ENCODE measurements at regions not wholly inside any gene's neighbourhood (a gene's known extent, or its start where the extent isn't known, plus 50 kb on each side); places are given as distances from the start of the nearest gene placed in this dataset.

DNA sequence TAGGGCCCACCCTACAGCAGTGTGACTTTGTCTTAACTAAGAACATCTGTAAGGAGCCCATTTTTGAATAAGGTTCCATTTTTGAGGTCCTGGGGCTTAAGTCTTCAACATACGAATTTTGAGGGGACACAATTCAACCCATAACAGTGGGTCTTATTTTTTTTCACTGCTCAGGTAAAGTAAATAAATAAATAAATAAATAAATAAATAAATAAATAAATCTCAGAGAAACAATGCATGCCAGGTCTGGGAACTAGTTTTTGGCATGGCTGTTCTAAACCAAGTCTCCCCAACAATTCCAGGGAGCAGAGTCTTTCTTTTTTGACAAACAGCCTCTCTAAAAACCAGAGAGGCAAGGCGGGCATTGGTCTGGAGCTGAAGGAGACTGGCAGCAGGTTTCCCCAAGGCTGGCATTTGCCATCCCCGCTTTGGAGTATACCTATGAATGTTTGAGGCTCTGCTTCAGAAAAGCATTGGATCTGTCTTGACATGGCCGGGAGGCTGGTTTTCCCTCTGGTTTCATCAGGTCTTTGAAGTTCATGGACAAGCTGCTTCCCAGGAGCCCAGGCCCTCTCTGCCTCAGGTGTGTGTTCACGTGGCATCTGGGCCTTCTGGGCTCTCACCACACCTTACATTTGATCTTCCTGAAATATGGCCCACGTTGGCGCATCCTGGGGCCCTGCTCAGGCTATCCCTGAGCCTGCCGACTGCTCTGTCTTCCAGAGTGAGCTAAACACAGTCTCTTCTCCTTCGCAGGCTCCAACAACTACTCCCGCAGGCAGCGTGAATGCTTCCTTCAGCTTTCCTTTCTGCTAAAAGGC lies 545.2 kb downstream of the BCL11B start:
- TF ChIP-seq EP300 (IDR thresholded peaks at IDR 0.05) (no peak), POLR2AphosphoS5 (IDR thresholded peaks at IDR 0.05) (no peak), POLR2A (IDR thresholded peaks at IDR 0.05; ENCODE audit: low read depth) (no peak)
- TF ChIP-seq, protein P1, sequence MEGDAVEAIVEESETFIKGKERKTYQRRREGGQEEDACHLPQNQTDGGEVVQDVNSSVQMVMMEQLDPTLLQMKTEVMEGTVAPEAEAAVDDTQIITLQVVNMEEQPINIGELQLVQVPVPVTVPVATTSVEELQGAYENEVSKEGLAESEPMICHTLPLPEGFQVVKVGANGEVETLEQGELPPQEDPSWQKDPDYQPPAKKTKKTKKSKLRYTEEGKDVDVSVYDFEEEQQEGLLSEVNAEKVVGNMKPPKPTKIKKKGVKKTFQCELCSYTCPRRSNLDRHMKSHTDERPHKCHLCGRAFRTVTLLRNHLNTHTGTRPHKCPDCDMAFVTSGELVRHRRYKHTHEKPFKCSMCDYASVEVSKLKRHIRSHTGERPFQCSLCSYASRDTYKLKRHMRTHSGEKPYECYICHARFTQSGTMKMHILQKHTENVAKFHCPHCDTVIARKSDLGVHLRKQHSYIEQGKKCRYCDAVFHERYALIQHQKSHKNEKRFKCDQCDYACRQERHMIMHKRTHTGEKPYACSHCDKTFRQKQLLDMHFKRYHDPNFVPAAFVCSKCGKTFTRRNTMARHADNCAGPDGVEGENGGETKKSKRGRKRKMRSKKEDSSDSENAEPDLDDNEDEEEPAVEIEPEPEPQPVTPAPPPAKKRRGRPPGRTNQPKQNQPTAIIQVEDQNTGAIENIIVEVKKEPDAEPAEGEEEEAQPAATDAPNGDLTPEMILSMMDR (IDR thresholded peaks at IDR 0.05) = no peak
- intact Hi-C loops (cut with DNase I) = no loop called here

GRCh38 chr14:98728024-98728423 lies 544.0 kb downstream of the BCL11B start:
- Histone ChIP-seq H3K27ac (replicated peaks in 1 of 4) (no peak overlapping the region), H3K36me3 (no peaks in the 10 kb centered on the region), H3K4me3 (no peak overlapping the region), H3K9me3 (no peaks in the 10 kb centered on the region), H3K27me3 (peaks cover 0 to 6% (median 0%) of the 10 kb centered on the region in 4 donors), H3K4me1 (no peaks in the 10 kb centered on the region)
- TF ChIP-seq POLR2AphosphoS5 (IDR thresholded peaks at IDR 0.05) (no peak), POLR2A (IDR thresholded peaks at IDR 0.05; ENCODE audit: low read depth) (no peak), EP300 (IDR thresholded peaks at IDR 0.05) (no peak)
- TF ChIP-seq, protein P1 (IDR thresholded peaks at IDR 0.05) = no peak
- intact Hi-C loops (cut with DNase I) = no loop called here
- WGBS = 89% methylated on average over 4 of the region's 4 CpGs
- no peak for DNase-seq (ENCODE audit: extremely low spot score)

More for the DNA sequence above, 545.2 kb downstream of the BCL11B start:
- Histone ChIP-seq H3K4me3 (no peak overlapping the region), H3K36me3 (no peaks in the 10 kb centered on the region), H3K9me3 (no peaks in the 10 kb centered on the region), H3K27ac (replicated peaks in 1 of 4) (no peak overlapping the region), H3K27me3 (peaks cover 0 to 6% (median 0%) of the 10 kb centered on the region in 4 donors), H3K4me1 (no peaks in the 10 kb centered on the region)
- DNase-seq (ENCODE audit: extremely low spot score) = no peak
- 91% methylated on average over 7 of the region's 11 CpGs for WGBS

DNA sequence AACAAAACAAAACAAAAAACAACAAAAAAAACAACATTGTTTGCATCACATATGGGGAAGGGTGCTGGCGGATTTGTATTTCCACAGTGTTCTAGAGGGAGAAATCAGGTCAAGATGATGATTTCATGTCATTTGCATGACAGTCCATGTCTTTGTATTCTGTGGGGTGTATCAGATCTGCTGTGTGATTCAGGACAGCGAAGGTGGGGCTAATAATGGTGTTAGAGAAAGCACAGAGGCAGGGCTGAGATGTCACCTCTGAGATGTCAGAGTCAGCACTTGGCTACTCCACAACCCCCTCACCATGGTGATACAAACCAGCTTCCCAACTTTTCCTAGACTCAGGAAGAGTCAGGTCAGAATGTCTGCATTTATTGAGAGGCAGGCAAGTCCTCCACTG lies 543.2 kb downstream of the BCL11B start:
- Histone ChIP-seq H3K4me1 (no peaks in the 10 kb centered on the region), H3K27me3 (peaks cover 0 to 6% (median 0%) of the 10 kb centered on the region in 4 donors), H3K27ac (replicated peaks in 1 of 4) (no peak overlapping the region), H3K36me3 (no peaks in the 10 kb centered on the region), H3K4me3 (no peak overlapping the region), H3K9me3 (no peaks in the 10 kb centered on the region)
- WGBS = 72% methylated on average over 2 of the region's 2 CpGs
- TF ChIP-seq POLR2AphosphoS5 (IDR thresholded peaks at IDR 0.05) (no peak), POLR2A (IDR thresholded peaks at IDR 0.05; ENCODE audit: low read depth) (no peak), EP300 (IDR thresholded peaks at IDR 0.05) (no peak)
- TF ChIP-seq, protein P1 (IDR thresholded peaks at IDR 0.05) = no peak
- DNase-seq (ENCODE audit: extremely low spot score) = no peak
- intact Hi-C loops (cut with DNase I) = no loop called here

- WGBS = 85% methylated on average over 6 of the region's 6 CpGs
- H3K27me3 ChIP-seq = peaks cover 0 to 6% (median 0%) of the 10 kb centered on the region in 4 donors
- no peaks in the 10 kb centered on the region for H3K9me3 ChIP-seq
- no peaks in the 10 kb centered on the region for H3K4me1 ChIP-seq
- H3K27ac ChIP-seq (replicated peaks in 1 of 4) = no peak overlapping the region
- peak; percentile 68 for DNase-seq (ENCODE audit: extremely low spot score)
- intact Hi-C loops (cut with DNase I) = no loop called here
- TF ChIP-seq, protein P1 (IDR thresholded peaks at IDR 0.05) = no peak
- no peak for TF ChIP-seq EP300 (IDR thresholded peaks at IDR 0.05)
- no peak for TF ChIP-seq POLR2A (IDR thresholded peaks at IDR 0.05; ENCODE audit: low read depth)
- TF ChIP-seq POLR2AphosphoS5 (IDR thresholded peaks at IDR 0.05) = no peak
- no peaks in the 10 kb centered on the region for H3K36me3 ChIP-seq
- no peak overlapping the region for H3K4me3 ChIP-seq
Measured at GRCh38 chr14:98731286-98731685, 540.7 kb downstream of the BCL11B start.
